ENCODE measurements at regions not wholly inside any gene's neighbourhood (a gene's known extent, or its start where the extent isn't known, plus 50 kb on each side); places are given as distances from the start of the nearest gene placed in this dataset.

- TF ChIP-seq ATF3 (CRISPR knock-in tag; conservative IDR thresholded peaks at IDR 0.05) (no peak), SMAD3 (CRISPR knock-in tag; IDR thresholded peaks at IDR 0.05; ENCODE audit: borderline replicate concordance) (no peak), MYBL2 (CRISPR knock-in tag; IDR thresholded peaks at IDR 0.05) (no peak), ZNF121 (CRISPR knock-in tag; IDR thresholded peaks at IDR 0.05) (no peak), CBFB (CRISPR knock-in tag; IDR thresholded peaks at IDR 0.05; ENCODE audit: low read depth) (no peak), NR1H2 (CRISPR knock-in tag; IDR thresholded peaks at IDR 0.05) (no peak)
These were observed 1251.7 kb upstream of the RAG2 start (continued) for GRCh38 chr11:37849706-37850105.

GRCh38 chr11:37843603-37844002, 1245.6 kb upstream of the RAG2 start:
- POLR2A ChIA-PET = no interaction called here
- H3K4me1 Mint-ChIP-seq = no peaks in the 10 kb centered on the region
- H3K27ac Mint-ChIP-seq = no peak overlapping the region
- TF ChIP-seq JAZF1 (CRISPR knock-in tag; IDR thresholded peaks at IDR 0.05) = no peak
- TF ChIP-seq TCF7 (CRISPR knock-in tag; IDR thresholded peaks at IDR 0.05; ENCODE audit: low read depth) = no peak
- no peak for TF ChIP-seq TEAD1 (CRISPR knock-in tag; IDR thresholded peaks at IDR 0.05)
- no peak for TF ChIP-seq FOXK1 (CRISPR knock-in tag; IDR thresholded peaks at IDR 0.05)
- TF ChIP-seq ZNF423 (CRISPR knock-in tag; IDR thresholded peaks at IDR 0.05) = no peak
- no peak for TF ChIP-seq PRDM15 (CRISPR knock-in tag; IDR thresholded peaks at IDR 0.05)
- TF ChIP-seq FOXP4 (CRISPR knock-in tag; IDR thresholded peaks at IDR 0.05) = no peak
- TF ChIP-seq SMAD4 (CRISPR knock-in tag; IDR thresholded peaks at IDR 0.05) = no peak
- no peak for TF ChIP-seq SOX15 (CRISPR knock-in tag; IDR thresholded peaks at IDR 0.05)
- no peak for TF ChIP-seq ZNF425 (CRISPR knock-in tag; conservative IDR thresholded peaks at IDR 0.05)
- no peak for TF ChIP-seq IRF1 (CRISPR knock-in tag; IDR thresholded peaks at IDR 0.05)
- TF ChIP-seq ZMAT4 (CRISPR knock-in tag; IDR thresholded peaks at IDR 0.05) = no peak
- TF ChIP-seq TP53 (CRISPR knock-in tag; IDR thresholded peaks at IDR 0.05) = no peak
- no peak overlapping the region for H3K4me3 Mint-ChIP-seq
- CTCF ChIA-PET = no interaction called here
- ATAC-seq (no peak), DNase-seq (ENCODE audit: low spot score) (no peak)
- H3K9me3 Mint-ChIP-seq = peaks cover 55% of the 10 kb centered on the region
- H3K27me3 Mint-ChIP-seq (ENCODE audit: low read depth) = peaks cover 6% of the 10 kb centered on the region
- peaks cover 45% of the 10 kb centered on the region for H3K36me3 Mint-ChIP-seq

Data from WTC11 (cell line).